HG03135 (cell line): ENCODE measurements at regions not wholly inside any gene's neighbourhood (a gene's known extent, or its start where the extent isn't known, plus 50 kb on each side); places are given as distances from the start of the nearest gene placed in this dataset.

ENCODE experiments used
- ATAC-seq: cut with Tn5 transposase; IDR thresholded peaks from one replicate; pipeline ENCODE4 v1.9.1; 2021; ENCODE audit warnings: mild to moderate bottlenecking, moderate library complexity; ENCODE audit not compliant: unreplicated experiment

GRCh38 chr10:128879030-128879429 is 588.0 kb upstream of the MGMT start:
- ATAC-seq, result no peak

GRCh38 chr10:128879441-128880140 is 587.5 kb upstream of the MGMT start:
- ATAC-seq, result no peak

- no peak for ATAC-seq
Observed at GRCh38 chr10:128880159-128880725, 586.8 kb upstream of the MGMT start.

GRCh38 chr10:128881086-128881485 is 586.0 kb upstream of the MGMT start:
- ATAC-seq, result no peak

- no peak for ATAC-seq
Observed at GRCh38 chr10:128883231-128884032, 583.6 kb upstream of the MGMT start.

GRCh38 chr10:128884033-128884425 is 583.0 kb upstream of the MGMT start:
- no peak for ATAC-seq

GRCh38 chr10:128884496-128885072 is 582.5 kb upstream of the MGMT start:
- ATAC-seq, result no peak

GRCh38 chr10:128885573-128886555 is 581.2 kb upstream of the MGMT start:
- ATAC-seq, result no peak

GRCh38 chr10:128887856-128888255 is 579.2 kb upstream of the MGMT start:
- ATAC-seq, result no peak

- no peak for ATAC-seq
Observed at GRCh38 chr10:128892005-128892404, 575.0 kb upstream of the MGMT start.

GRCh38 chr10:128894641-128895040 is 572.4 kb upstream of the MGMT start:
- ATAC-seq, result no peak

- ATAC-seq, result no peak
Observed at GRCh38 chr10:128895473-128895872, 571.6 kb upstream of the MGMT start.

GRCh38 chr10:128896116-128896795 is 570.8 kb upstream of the MGMT start:
- no peak for ATAC-seq

GRCh38 chr10:128896963-128897362 is 570.1 kb upstream of the MGMT start:
- no peak for ATAC-seq

- no peak for ATAC-seq
Observed at GRCh38 chr10:128897401-128898129, 569.5 kb upstream of the MGMT start.

GRCh38 chr10:128898133-128898915 is 568.7 kb upstream of the MGMT start:
- ATAC-seq, result no peak

- ATAC-seq, result no peak
Observed at GRCh38 chr10:128898916-128899195, 568.2 kb upstream of the MGMT start.

- ATAC-seq, result no peak
Observed at GRCh38 chr10:128900456-128900855, 566.6 kb upstream of the MGMT start.

- no peak for ATAC-seq
Observed at GRCh38 chr10:128901236-128901635, 565.8 kb upstream of the MGMT start.
